ENCODE measurements at regions not wholly inside any gene's neighbourhood (a gene's known extent, or its start where the extent isn't known, plus 50 kb on each side); places are given as distances from the start of the nearest gene placed in this dataset.

DNA sequence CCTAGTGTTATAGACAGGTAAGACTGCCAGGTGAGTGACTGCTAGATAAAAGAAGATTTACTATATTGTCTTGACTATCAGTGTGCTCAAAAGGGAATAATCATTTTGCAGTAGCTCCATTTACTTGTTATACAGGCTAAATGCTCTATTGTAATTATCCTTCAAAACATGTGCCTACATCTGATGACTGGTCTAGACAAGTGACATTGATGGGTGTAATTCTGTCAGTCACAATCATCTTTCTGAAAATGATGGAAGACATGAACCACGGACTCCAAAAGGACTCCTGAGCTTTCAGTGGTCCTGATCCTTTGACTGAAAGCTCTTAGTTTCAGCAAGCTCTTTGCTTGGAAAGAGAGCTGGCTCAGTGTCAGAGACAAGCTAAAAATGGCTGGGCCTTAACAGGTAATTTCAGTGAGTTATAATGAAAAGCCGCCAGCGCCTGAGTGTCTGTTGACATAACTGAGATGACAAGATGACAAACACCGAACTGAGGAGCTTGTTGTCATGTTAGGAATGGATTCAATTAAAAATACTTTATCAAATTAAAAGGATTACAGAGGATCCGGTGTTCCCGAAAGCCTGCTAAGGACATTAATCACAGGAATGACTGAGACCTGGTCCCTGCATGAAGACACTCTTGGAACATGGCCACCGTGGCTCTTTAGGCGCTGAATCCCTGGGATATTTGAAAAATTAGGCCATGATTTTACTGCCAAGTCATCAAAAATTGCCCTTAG lies 141.7 kb downstream of the CMPK2 start:
- DNase-seq (ENCODE audit: low read depth, low spot score): no peak

GRCh38 chr2:6724605-6725140 lies 141.0 kb downstream of the CMPK2 start:
- no peak for DNase-seq (ENCODE audit: low read depth, low spot score)

GRCh38 chr2:6728156-6728555 lies 137.6 kb downstream of the CMPK2 start:
- DNase-seq (ENCODE audit: low read depth, low spot score): no peak

GRCh38 chr2:6730003-6730402 lies 135.7 kb downstream of the CMPK2 start:
- no peak for DNase-seq (ENCODE audit: low read depth, low spot score)

DNA sequence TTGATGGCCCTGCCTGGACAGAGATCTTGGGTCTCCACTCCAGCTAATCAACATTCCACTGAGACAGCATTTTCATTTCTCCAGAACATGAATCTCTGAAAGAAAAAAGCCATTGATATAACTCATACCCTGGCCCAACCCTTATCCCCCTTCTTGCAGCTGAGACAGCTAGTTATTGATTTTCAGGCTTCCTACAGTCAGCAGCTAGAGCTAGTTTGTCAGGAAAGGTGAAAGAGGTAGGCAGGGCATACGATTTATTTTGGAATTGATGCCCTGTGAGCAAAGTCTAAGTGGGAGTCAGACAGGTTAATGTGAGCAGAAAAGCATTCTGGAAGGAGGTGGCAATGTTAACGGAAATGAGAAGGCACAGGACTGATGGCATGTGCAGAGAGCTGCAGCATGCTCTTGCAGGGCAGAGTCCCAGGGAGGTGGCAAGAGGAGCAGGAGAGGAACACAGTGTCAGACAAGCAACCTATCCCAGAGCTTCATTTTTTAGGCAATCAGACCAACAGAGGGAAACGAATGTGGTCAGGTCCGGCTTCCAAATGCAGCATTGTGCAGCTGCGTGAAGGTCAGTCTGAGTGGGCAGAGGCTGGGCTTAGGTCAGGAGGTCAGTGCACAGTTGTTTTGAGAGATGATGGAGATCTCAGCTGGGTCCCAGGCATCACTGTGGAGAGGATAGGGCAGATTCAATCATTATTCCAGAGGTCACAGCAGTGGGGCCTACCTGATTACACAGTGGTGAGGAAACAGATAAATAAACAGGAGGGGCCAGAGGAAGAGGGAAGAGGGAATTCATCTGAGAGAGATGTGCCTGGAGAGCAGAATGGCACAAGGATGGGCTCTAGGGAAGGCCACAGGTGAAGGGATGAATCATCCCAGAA lies 134.8 kb downstream of the CMPK2 start:
- no peak for DNase-seq (ENCODE audit: low read depth, low spot score)

DNA sequence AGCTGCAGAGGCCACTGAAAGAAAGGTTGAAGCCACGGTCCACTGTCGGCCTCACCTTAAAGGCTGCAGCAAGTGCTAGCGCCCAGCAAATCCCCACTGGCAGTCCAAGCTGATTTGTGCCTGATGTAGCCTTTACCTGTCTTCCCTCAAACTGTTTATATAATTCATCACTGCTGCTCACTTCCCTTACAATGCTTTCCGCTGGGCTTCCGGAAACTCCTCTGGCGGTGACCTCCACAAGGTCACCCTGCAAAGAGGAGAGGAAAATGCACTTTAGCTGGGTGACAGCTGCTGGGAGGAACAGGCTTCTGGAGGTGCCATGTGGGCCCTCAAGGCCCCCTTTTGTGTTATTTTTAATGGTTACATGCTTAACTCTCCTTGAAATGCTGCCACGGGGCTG lies 126.2 kb downstream of the CMPK2 start:
- no peak for DNase-seq (ENCODE audit: low read depth, low spot score)

GRCh38 chr2:6741229-6741628 lies 124.5 kb downstream of the CMPK2 start:
- DNase-seq (ENCODE audit: low read depth, low spot score): no peak

DNA sequence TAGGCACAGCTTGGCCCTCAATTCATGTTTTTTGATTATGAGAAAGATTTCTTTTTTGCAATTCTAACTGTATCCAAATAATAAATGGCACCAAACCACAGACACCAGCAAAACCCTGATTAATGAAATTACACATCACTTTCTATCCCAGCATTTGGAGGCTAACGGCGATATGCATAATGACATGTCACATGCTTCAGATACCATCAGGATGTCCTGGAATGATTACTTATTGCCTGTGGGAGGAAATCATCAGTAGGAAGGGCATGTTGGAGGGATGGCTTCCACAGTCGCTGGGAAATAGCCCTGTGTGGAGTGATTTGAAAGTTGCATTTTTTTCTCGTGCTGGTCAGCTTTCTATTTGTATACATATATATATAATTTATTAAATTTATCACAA lies 121.7 kb downstream of the CMPK2 start:
- DNase-seq (ENCODE audit: low read depth, low spot score): no peak

GRCh38 chr2:6747433-6747832 lies 118.3 kb downstream of the CMPK2 start:
- DNase-seq (ENCODE audit: low read depth, low spot score): no peak

DNA sequence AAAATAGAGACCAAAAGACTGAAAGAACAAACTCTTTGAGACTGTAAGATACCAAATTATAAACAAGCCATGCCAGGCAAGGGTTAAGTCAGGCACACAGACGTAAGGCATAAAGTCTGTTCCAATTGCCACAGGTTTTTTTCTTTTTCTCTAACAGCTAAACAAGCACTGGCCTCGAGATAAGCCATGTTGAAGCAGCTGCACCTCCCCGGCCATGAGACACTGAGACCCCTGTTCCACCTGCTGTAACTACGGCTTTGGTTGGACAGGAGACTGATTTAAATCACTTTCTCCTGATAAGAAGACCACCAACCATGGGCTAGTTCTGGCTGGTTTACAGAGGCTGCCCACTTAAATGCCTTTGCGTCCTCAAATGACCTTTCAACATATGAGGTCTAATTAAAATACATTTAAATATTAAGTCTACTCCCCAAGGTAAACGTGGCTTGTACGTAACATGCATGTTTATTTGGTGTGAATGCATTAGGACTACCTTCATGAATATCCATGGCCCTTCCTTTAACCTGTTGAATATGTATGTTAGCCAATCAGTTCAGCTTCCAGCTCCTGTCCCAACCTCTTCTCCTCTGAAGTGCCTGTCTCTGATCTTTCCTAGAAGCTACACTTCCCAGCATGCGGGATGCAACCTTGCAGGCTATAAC lies 117.2 kb downstream of the CMPK2 start:
- DNase-seq (ENCODE audit: low read depth, low spot score): no peak

DNA sequence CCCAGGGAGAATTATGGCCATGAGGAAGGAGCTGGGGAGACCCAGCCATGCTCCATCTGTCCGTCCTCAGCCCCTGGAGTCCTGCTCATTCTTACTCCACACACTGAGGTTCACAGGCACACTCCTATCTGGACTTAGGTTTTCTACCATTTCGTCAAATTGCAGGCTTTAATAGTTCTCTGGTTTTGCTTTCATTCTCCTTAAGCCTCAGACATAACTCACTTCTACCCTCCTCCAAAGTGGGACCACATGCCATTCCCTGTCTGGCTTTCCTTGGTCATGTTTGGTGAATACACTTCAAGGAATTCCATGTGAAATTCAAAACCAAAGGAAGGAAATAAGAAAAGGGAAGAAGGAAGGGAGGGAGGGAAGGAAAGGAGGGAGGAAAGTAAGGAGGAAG lies 115.7 kb downstream of the CMPK2 start:
- DNase-seq (ENCODE audit: low read depth, low spot score): no peak

- DNase-seq (ENCODE audit: low read depth, low spot score): no peak
Measured at GRCh38 chr2:6750411-6751158, 115.1 kb downstream of the CMPK2 start.

GRCh38 chr2:6754419-6754818 lies 111.3 kb downstream of the CMPK2 start:
- DNase-seq (ENCODE audit: low read depth, low spot score): no peak

GRCh38 chr2:6755456-6755855 lies 110.3 kb downstream of the CMPK2 start:
- no peak for DNase-seq (ENCODE audit: low read depth, low spot score)

- no peak for DNase-seq (ENCODE audit: low read depth, low spot score)
Measured at GRCh38 chr2:6757215-6757614, 108.5 kb downstream of the CMPK2 start.

DNA sequence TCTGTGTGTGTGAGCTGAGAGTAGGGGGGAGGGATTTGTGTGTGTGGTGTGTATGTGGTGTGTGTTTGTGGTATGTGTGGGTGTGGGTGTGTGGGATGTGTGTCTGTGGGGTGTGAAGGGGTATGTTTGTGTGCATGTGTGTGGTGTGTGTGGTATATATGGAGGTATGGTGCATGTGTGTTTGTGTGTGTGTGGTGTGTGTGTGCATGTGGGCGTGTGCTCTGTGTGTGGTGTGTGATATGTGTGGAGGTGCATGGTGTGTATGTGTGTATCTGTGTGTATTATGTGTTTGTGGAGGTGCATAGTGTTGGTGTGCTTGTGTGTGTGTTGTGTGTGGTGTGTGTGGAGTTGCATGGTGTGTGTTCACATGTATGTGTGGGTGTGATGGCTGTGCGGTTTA lies 106.0 kb downstream of the CMPK2 start:
- no peak for DNase-seq (ENCODE audit: low read depth, low spot score)

- no peak for DNase-seq (ENCODE audit: low read depth, low spot score)
Measured at GRCh38 chr2:6760132-6760531, 105.6 kb downstream of the CMPK2 start.

GRCh38 chr2:6764968-6765723 lies 100.6 kb downstream of the CMPK2 start:
- DNase-seq (ENCODE audit: low read depth, low spot score): no peak

DNA sequence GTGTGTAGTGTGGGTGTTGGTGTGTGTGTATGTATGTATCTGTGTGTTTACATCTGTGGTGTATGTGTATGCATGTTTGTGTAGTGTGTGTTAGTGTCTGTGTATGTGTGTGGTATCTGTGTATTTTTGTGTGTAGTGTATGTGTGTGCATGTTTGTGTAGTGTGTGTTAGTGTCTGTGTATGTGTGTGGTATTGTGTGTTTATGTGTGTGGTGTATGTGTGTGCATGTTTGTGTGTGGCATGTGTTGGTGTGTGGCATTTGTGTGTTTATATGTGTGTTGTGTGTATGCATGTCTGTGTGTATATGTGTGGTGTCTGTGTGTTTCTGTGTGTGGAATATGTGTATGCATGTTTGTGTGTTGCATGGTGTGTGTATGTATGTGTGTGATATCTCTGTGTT lies 96.4 kb downstream of the CMPK2 start:
- no peak for DNase-seq (ENCODE audit: low read depth, low spot score)

GRCh38 chr2:6770006-6770405 lies 95.7 kb downstream of the CMPK2 start:
- no peak for DNase-seq (ENCODE audit: low read depth, low spot score)

Measured in smooth muscle cell of the brain vasculature (primary cell).